IPS-18a (cell line): ENCODE measurements at regions not wholly inside any gene's neighbourhood (a gene's known extent, or its start where the extent isn't known, plus 50 kb on each side); places are given as distances from the start of the nearest gene placed in this dataset.

Experiments
- H3K27ac ChIP-seq: one replicate; pipeline ENCODE4 v1.5.1; 2013; ENCODE audit warnings: low read length
- H3K27me3 ChIP-seq: one replicate; pipeline ENCODE4 v1.6.1; 2013; ENCODE audit warnings: mild to moderate bottlenecking, low read length; ENCODE audit not compliant: control insufficient read depth, insufficient read depth
- H3K36me3 ChIP-seq: one replicate; pipeline ENCODE4 v1.6.1; 2013; ENCODE audit warnings: low read depth, low read length; ENCODE audit not compliant: control insufficient read depth
- H3K4me1 ChIP-seq: one replicate; pipeline ENCODE4 v1.6.1; 2013; ENCODE audit warnings: low read depth, low read length; ENCODE audit not compliant: control insufficient read depth
- H3K4me3 ChIP-seq: one replicate; pipeline ENCODE4 v1.5.1; 2013; ENCODE audit warnings: low read length
- H3K9ac ChIP-seq: one replicate; pipeline ENCODE4 v1.6.1; 2013; ENCODE audit warnings: mild to moderate bottlenecking, low read length, moderate library complexity
- H3K9me3 ChIP-seq: one replicate; pipeline ENCODE4 v1.6.1; 2013; ENCODE audit warnings: low read depth, low read length; ENCODE audit not compliant: control insufficient read depth

GRCh38 chr3:127356381-127356780 lies 68.5 kb upstream of the PRR20G start:
- no peaks in the 10 kb centered on the region for H3K27me3 ChIP-seq
- H3K9me3 ChIP-seq: peaks cover 13% of the 10 kb centered on the region
- H3K36me3 ChIP-seq: no peaks in the 10 kb centered on the region
- no peak overlapping the region for H3K27ac ChIP-seq
- no peak overlapping the region for H3K9ac ChIP-seq
- H3K4me1 ChIP-seq: no peaks in the 10 kb centered on the region
- H3K4me3 ChIP-seq: no peak overlapping the region

GRCh38 chr3:127354761-127355160 lies 66.9 kb upstream of the PRR20G start:
- H3K27ac ChIP-seq: no peak overlapping the region
- no peak overlapping the region for H3K4me3 ChIP-seq
- H3K4me1 ChIP-seq: no peaks in the 10 kb centered on the region
- peaks cover 13% of the 10 kb centered on the region for H3K9me3 ChIP-seq
- H3K27me3 ChIP-seq: no peaks in the 10 kb centered on the region
- no peaks in the 10 kb centered on the region for H3K36me3 ChIP-seq
- no peak overlapping the region for H3K9ac ChIP-seq

GRCh38 chr3:127352612-127353011 lies 64.8 kb upstream of the PRR20G start:
- peaks cover 13% of the 10 kb centered on the region for H3K9me3 ChIP-seq
- H3K4me3 ChIP-seq: no peak overlapping the region
- H3K9ac ChIP-seq: no peak overlapping the region
- H3K27me3 ChIP-seq: no peaks in the 10 kb centered on the region
- H3K36me3 ChIP-seq: no peaks in the 10 kb centered on the region
- no peak overlapping the region for H3K27ac ChIP-seq
- no peaks in the 10 kb centered on the region for H3K4me1 ChIP-seq

- H3K27ac ChIP-seq: no peak overlapping the region
- H3K9me3 ChIP-seq: peaks cover 7% of the 10 kb centered on the region
- no peak overlapping the region for H3K4me3 ChIP-seq
- no peaks in the 10 kb centered on the region for H3K4me1 ChIP-seq
- no peak overlapping the region for H3K9ac ChIP-seq
- no peaks in the 10 kb centered on the region for H3K27me3 ChIP-seq
- H3K36me3 ChIP-seq: no peaks in the 10 kb centered on the region
These were observed 64.0 kb upstream of the PRR20G start for GRCh38 chr3:127351775-127352350.

GRCh38 chr3:127351321-127351720 lies 63.5 kb upstream of the PRR20G start:
- Histone ChIP-seq H3K9me3 (peaks cover 3% of the 10 kb centered on the region), H3K4me1 (no peaks in the 10 kb centered on the region), H3K9ac (no peak overlapping the region), H3K27me3 (no peaks in the 10 kb centered on the region), H3K4me3 (no peak overlapping the region), H3K36me3 (no peaks in the 10 kb centered on the region), H3K27ac (no peak overlapping the region)

GRCh38 chr3:127350172-127351050 lies 62.6 kb upstream of the PRR20G start:
- Histone ChIP-seq H3K36me3 (no peaks in the 10 kb centered on the region), H3K4me1 (no peaks in the 10 kb centered on the region), H3K27me3 (no peaks in the 10 kb centered on the region), H3K27ac (no peak overlapping the region), H3K4me3 (no peak overlapping the region), H3K9ac (no peak overlapping the region), H3K9me3 (no peaks in the 10 kb centered on the region)

- Histone ChIP-seq H3K4me1 (no peaks in the 10 kb centered on the region), H3K27ac (no peak overlapping the region), H3K9me3 (no peaks in the 10 kb centered on the region), H3K27me3 (no peaks in the 10 kb centered on the region), H3K36me3 (no peaks in the 10 kb centered on the region), H3K9ac (no peak overlapping the region), H3K4me3 (no peak overlapping the region)
These were observed 61.8 kb upstream of the PRR20G start for GRCh38 chr3:127349501-127350171.

- Histone ChIP-seq H3K9me3 (no peaks in the 10 kb centered on the region), H3K36me3 (no peaks in the 10 kb centered on the region), H3K27ac (no peak overlapping the region), H3K4me3 (no peak overlapping the region), H3K9ac (no peak overlapping the region), H3K4me1 (no peaks in the 10 kb centered on the region), H3K27me3 (no peaks in the 10 kb centered on the region)
These were observed 54.9 kb upstream of the PRR20G start for GRCh38 chr3:127342735-127343134.

GRCh38 chr3:127339928-127340861 lies 52.3 kb upstream of the PRR20G start:
- H3K36me3 ChIP-seq: no peaks in the 10 kb centered on the region
- no peak overlapping the region for H3K27ac ChIP-seq
- no peaks in the 10 kb centered on the region for H3K9me3 ChIP-seq
- H3K27me3 ChIP-seq: no peaks in the 10 kb centered on the region
- H3K9ac ChIP-seq: no peak overlapping the region
- no peaks in the 10 kb centered on the region for H3K4me1 ChIP-seq
- H3K4me3 ChIP-seq: no peak overlapping the region

GRCh38 chr3:127339016-127339415 lies 51.2 kb upstream of the PRR20G start:
- H3K9ac ChIP-seq: no peak overlapping the region
- no peak overlapping the region for H3K4me3 ChIP-seq
- no peaks in the 10 kb centered on the region for H3K36me3 ChIP-seq
- H3K9me3 ChIP-seq: no peaks in the 10 kb centered on the region
- H3K4me1 ChIP-seq: no peaks in the 10 kb centered on the region
- no peak overlapping the region for H3K27ac ChIP-seq
- H3K27me3 ChIP-seq: no peaks in the 10 kb centered on the region
